ENCODE measurements at regions not wholly inside any gene's neighbourhood (a gene's known extent, or its start where the extent isn't known, plus 50 kb on each side); places are given as distances from the start of the nearest gene placed in this dataset.

DNA sequence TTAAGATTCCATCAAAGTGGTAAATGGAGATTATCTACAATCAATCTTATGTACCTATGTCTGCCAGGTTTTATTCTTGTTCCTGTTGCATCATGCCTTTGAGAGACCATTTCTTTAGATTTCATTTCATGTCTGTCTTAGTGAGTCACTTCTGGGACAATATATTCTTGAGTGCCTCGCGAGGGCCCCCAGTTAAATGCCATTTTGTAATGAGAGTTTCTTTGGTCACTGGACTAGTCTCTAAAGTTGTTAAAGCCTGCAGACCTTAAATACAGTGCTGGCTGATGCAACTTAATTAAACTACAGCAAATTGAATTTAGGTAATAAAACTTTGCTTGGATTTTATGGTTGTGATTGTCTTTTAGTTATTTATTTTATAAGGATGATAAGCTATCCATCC is 87.2 kb upstream of the PITX2 start:
- Histone ChIP-seq H3K4me2 (replicated peaks; ENCODE audit: low read depth, low read length, poor library complexity, severe bottlenecking) (no peak overlapping the region), H3K4me3 (ENCODE audit: control extremely low read depth in 1 of 5, extremely low read depth in 1 of 5, insufficient read depth in 1 of 5, low read depth in 2 of 5, low read length in 4 of 5) (no peak overlapping the region), H3K27ac (ENCODE audit: low read length in 2 of 2) (no peak overlapping the region), H3K36me3 (replicated peaks in 1 of 2; ENCODE audit: control extremely low read depth in 1 of 2, control insufficient read depth in 1 of 2, extremely low read depth in 1 of 2, insufficient read depth in 2 of 2, low read length in 1 of 2) (no peaks in the 10 kb centered on the region), H4K20me1 (ENCODE audit: control insufficient read depth, insufficient read depth, low read length, poor library complexity, severe bottlenecking) (no peaks in the 10 kb centered on the region), H2AFZ (ENCODE audit: insufficient read depth, low read depth, low read length, poor library complexity, severe bottlenecking) (no peak overlapping the region), H3K9ac (ENCODE audit: low read length) (no peak overlapping the region), H3K4me1 (ENCODE audit: control insufficient read depth in 2 of 2, insufficient read depth in 2 of 2, low read length in 2 of 2) (peaks cover 4 to 5% of the 10 kb centered on the region in 2 donors), H3K27me3 (replicated peaks in 1 of 4; ENCODE audit: control extremely low read depth in 1 of 4, control insufficient read depth in 3 of 4, insufficient read depth in 4 of 4, low read length in 3 of 4) (no peaks in the 10 kb centered on the region), H3K79me2 (ENCODE audit: control insufficient read depth, insufficient read depth, low read length) (no peaks in the 10 kb centered on the region), H3K9me3 (ENCODE audit: control extremely low read depth in 1 of 3, control insufficient read depth in 2 of 3, insufficient read depth in 1 of 3, low read length in 2 of 3) (peaks cover 0 to 1% (median 0%) of the 10 kb centered on the region in 3 donors)
- Mint-ChIP-seq H3K27me3 (peaks cover 2% of the 10 kb centered on the region), H3K9me3 (ENCODE audit: insufficient read depth) (peaks cover 4% of the 10 kb centered on the region), H3K4me1 (peaks cover 6% of the 10 kb centered on the region), H3K27ac (no peak overlapping the region), H3K4me3 (no peak overlapping the region)
- 100% methylated on average over 2 of the region's 2 CpGs for WGBS (ENCODE audit: insufficient coverage)
- intact Hi-C loops (cut with micrococcal nuclease): no loop called here
- no peak for ATAC-seq (ENCODE audit: low read depth)
- no peak for DNase-seq
- ChIA-PET CTCF (no interaction called here), POLR2A (no interaction called here)
- TF ChIP-seq, protein P1, sequence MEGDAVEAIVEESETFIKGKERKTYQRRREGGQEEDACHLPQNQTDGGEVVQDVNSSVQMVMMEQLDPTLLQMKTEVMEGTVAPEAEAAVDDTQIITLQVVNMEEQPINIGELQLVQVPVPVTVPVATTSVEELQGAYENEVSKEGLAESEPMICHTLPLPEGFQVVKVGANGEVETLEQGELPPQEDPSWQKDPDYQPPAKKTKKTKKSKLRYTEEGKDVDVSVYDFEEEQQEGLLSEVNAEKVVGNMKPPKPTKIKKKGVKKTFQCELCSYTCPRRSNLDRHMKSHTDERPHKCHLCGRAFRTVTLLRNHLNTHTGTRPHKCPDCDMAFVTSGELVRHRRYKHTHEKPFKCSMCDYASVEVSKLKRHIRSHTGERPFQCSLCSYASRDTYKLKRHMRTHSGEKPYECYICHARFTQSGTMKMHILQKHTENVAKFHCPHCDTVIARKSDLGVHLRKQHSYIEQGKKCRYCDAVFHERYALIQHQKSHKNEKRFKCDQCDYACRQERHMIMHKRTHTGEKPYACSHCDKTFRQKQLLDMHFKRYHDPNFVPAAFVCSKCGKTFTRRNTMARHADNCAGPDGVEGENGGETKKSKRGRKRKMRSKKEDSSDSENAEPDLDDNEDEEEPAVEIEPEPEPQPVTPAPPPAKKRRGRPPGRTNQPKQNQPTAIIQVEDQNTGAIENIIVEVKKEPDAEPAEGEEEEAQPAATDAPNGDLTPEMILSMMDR (IDR thresholded peaks at IDR 0.05): no peak
- no peak for TF ChIP-seq EZH2 (IDR thresholded peaks at IDR 0.05; ENCODE audit: borderline replicate concordance, insufficient read depth, low read depth, low read length, poor library complexity, severe bottlenecking)

DNA sequence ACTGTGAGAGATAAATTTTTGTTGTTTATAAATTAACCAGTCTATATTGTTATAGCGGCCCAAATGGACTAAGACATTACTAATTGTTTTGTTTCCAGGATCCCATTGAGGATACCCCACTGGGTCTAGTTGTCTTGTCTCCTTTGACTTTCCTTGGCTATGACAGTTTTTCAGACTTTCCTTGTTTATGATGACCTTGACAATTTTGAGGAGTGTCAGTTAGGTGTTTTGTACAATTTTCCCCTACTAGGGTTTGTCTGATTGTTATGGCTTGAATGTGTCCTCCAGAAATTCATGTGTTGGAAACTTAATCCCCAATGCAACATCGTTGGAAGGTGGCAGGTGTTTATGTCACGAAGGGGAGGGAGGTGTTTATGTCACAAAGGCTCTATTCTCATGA is 89.6 kb upstream of the PITX2 start:
- ChIA-PET POLR2A (no interaction called here), CTCF (no interaction called here)
- Histone ChIP-seq H3K27ac (ENCODE audit: low read length in 2 of 2) (no peak overlapping the region), H4K20me1 (ENCODE audit: control insufficient read depth, insufficient read depth, low read length, poor library complexity, severe bottlenecking) (no peaks in the 10 kb centered on the region), H3K9me3 (ENCODE audit: control extremely low read depth in 1 of 3, control insufficient read depth in 2 of 3, insufficient read depth in 1 of 3, low read length in 2 of 3) (no peaks in the 10 kb centered on the region), H2AFZ (ENCODE audit: insufficient read depth, low read depth, low read length, poor library complexity, severe bottlenecking) (no peak overlapping the region), H3K4me1 (ENCODE audit: control insufficient read depth in 2 of 2, insufficient read depth in 2 of 2, low read length in 2 of 2) (no peaks in the 10 kb centered on the region), H3K4me2 (replicated peaks; ENCODE audit: low read depth, low read length, poor library complexity, severe bottlenecking) (no peak overlapping the region), H3K79me2 (ENCODE audit: control insufficient read depth, insufficient read depth, low read length) (no peaks in the 10 kb centered on the region), H3K36me3 (replicated peaks in 1 of 2; ENCODE audit: control extremely low read depth in 1 of 2, control insufficient read depth in 1 of 2, extremely low read depth in 1 of 2, insufficient read depth in 2 of 2, low read length in 1 of 2) (no peaks in the 10 kb centered on the region), H3K27me3 (replicated peaks in 1 of 4; ENCODE audit: control extremely low read depth in 1 of 4, control insufficient read depth in 3 of 4, insufficient read depth in 4 of 4, low read length in 3 of 4) (no peaks in the 10 kb centered on the region), H3K9ac (ENCODE audit: low read length) (no peak overlapping the region), H3K4me3 (ENCODE audit: control extremely low read depth in 1 of 5, extremely low read depth in 1 of 5, insufficient read depth in 1 of 5, low read depth in 2 of 5, low read length in 4 of 5) (no peak overlapping the region)
- no peak for ATAC-seq (ENCODE audit: low read depth)
- 69% methylated on average over 2 of the region's 3 CpGs for WGBS (ENCODE audit: insufficient coverage)
- Mint-ChIP-seq H3K9me3 (ENCODE audit: insufficient read depth) (no peaks in the 10 kb centered on the region), H3K27me3 (peaks cover 2% of the 10 kb centered on the region), H3K27ac (no peak overlapping the region), H3K4me3 (no peak overlapping the region), H3K4me1 (no peaks in the 10 kb centered on the region)
- intact Hi-C loops (cut with micrococcal nuclease): no loop called here
- DNase-seq: no peak
- TF ChIP-seq EZH2 (IDR thresholded peaks at IDR 0.05; ENCODE audit: borderline replicate concordance, insufficient read depth, low read depth, low read length, poor library complexity, severe bottlenecking): no peak
- TF ChIP-seq, protein P1 (IDR thresholded peaks at IDR 0.05): no peak

All from B cell (primary cell).